Stimulated activated CD4-positive, alpha-beta T cell treated with anti-CD3 and anti-CD28 coated beads, Interleukin-4, amount 100 ng/mL, for 4 hours (primary cell): ENCODE measurements at regions not wholly inside any gene's neighbourhood (a gene's known extent, or its start where the extent isn't known, plus 50 kb on each side); places are given as distances from the start of the nearest gene placed in this dataset.
"Not testable (repeated sequence)": the region's sequence is repeated elsewhere in the genome, so short reads cannot be mapped to it uniquely, and the experiment has no call there.

Source experiments
- DNase-seq, 2 experiments: peaks; one replicate each; pipeline ENCODE4 v3.0.0-alpha.2; 2020

DNA sequence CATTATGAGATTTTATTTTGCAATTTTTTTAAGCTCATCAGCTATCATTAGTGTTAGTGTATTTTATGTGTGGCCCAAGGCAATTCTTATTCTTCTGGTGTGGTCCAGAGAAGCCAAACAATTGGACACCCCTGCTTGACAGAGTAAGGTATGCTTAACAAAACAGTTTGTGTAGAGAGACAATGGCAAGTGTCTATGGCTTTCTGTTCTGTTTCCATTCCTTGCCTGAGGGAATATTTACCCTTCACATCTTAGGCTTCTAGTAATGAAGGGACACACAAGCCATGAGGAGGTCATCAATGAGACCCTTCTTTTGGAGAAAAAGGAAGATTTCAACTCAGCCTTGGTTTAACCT lies 1278.4 kb upstream of the TENM4 start:
- no peak for DNase-seq

DNA sequence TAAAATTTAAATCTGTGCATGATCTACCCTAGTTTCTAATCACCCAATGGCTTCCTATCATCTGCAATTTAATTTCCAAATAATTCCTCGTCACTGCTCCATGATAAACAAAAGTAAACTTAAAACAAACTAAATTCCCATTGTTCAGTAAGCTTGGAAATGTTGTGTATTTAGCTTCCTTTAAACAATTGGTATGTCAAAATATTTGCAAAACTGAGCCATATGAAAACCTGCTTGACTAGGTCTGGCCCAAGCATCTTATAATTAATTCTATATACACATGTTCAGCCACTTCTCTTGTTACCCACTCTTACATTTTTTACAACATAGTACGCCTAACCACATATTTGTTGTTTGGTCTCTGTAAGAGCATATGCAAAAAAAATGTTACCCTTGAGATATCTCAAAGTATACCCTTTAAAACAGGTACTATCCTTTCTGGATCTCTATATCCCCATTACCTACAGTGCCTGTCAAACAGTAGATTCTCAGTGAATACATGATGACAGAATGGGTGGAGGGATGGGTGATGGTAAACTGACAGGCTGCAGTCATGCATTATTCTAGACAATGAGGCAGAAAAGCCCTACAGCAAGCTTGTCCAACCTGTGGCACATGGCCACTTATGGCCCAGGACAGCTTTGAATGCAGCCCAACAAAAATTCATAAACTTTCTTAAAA lies 1277.9 kb upstream of the TENM4 start:
- DNase-seq: no peak

DNA sequence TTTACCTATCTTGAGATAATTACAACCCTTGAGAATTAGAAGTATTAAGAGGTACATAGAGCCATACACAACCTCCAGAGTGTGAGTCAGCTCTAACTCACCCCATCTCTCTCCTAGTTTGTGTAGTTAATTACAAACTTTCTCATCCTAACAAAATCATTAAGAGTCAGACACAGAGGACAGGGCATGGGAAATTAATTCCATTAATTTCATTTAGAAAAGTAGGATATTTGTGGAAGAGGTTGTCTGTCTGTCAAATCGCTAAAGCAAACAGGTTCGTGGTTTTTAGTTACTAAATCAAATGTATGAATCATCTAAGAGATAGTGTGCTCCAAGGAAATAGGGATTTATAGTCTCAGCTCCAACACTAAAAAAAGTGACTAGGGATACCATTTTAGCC lies 1261.4 kb upstream of the TENM4 start:
- no peak for DNase-seq

DNA sequence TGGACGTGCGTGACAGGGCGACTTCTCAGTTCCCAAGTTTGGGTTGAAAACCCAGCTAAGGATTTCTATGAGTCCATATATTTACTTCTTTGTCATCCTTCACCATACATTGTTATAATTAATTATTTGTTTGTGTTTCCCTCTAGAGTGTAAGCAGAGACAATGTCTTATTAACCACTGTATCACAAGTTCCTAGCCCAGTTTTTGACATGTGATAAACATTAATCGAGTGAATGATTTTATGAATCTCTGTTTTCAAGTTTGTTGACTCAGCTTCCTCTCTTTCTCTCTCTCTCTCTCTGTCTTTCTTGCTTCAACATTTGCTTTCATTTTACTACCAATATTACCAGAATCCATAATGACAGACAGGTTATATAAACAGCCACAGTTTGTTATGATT lies 1259.6 kb upstream of the TENM4 start:
- DNase-seq: no peak

DNA sequence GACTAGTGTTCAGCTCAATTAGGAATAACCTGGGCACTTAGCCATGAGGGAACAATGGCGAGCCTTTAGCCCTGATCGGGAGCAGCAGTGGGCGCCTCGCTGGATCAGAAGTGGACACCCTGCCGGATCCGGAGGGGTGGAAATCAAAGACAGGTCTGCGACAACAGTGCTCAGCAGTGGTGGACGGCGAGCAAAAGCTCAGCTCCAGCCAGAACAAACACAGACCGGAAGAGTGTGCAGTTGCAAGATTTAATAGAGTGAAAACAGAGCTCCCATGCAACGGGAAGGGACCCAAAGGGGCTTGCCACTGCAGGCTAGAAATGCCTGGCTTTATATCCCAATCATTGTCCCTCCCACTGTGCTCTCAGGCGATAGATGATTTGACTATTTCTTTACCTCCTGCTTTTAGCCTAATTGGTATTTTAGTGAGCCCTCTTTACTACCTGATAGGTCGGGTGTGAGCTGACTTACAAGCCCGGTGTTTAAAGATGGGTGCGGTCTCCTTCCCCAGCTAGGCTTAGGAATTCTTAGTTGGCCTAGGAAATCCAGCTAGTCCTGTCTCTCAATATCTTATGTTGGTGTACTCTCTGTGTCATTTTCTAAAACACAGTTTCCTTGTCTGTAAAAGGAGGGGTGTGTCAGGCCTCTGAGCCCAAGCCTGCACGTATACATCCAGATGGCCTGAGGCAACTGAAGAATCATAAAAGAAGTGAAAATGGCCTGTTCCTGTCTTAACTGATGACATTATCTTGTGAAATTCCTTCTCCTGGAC lies 1258.8 kb upstream of the TENM4 start:
- not testable (repeated sequence) for DNase-seq

- no peak for DNase-seq
Observed at GRCh38 chr11:80698637-80699036, 1257.8 kb upstream of the TENM4 start.

GRCh38 chr11:80694385-80694784 lies 1253.6 kb upstream of the TENM4 start:
- no peak for DNase-seq

DNA sequence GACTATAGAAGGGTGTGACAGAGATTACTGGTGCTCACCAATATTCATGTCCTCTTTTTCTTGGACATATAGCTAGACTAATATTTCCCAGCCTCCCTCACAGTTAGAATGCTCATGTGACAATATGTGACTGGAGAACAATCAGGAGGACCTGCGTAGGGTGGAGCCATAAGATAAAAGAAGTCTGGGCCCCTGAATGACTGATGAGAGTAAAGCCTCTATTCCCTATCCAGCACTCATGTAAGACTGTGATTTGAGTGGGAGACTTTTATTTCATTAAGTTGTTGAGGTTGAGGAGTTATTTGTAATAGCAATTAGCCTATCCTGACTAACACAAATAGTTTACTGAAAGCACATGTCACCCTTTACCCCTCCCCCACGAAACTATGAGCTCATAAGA lies 1247.1 kb upstream of the TENM4 start:
- DNase-seq: no peak

DNA sequence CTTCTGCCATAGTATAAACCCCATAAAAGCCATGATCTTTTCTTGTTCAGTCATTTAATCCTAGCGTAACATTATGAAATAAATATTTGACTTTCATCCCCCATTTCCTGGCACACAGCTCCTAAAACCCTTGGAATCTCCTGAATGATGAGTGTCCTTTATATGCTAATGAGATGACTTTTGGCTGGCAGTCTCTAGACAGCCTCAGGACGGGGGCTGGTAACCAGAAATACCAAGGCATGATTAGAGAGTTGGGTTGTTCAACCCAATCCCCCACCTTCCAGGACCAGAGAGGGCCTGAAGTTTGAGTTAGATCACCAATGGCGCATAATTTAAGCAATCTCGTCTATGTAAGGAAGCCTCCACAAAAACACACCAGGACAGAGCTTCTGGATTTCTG lies 1246.1 kb upstream of the TENM4 start:
- DNase-seq: no peak

DNA sequence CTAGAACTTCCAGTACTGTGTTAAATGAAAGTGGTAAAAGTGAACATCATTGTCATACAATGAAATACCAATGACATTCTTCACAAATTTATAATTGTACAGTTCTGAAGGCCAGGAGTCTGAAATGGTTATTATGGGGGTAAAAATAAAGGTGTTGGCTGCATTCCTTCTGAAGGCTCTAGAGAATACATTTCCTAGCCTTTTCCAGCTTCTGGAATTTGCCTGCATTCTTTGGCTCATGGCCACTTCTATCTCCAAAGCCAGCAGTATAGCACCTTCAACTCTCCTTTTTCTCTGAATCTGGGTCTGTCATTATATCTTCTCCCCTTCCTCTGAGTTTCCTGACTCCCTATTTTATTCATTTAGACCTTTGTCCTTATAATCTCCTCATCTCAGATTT lies 1232.7 kb upstream of the TENM4 start:
- no peak for DNase-seq

- DNase-seq: no peak
Observed at GRCh38 chr11:80669620-80670019, 1228.8 kb upstream of the TENM4 start.

- DNase-seq: no peak
Observed at GRCh38 chr11:80668039-80668438, 1227.2 kb upstream of the TENM4 start.

DNA sequence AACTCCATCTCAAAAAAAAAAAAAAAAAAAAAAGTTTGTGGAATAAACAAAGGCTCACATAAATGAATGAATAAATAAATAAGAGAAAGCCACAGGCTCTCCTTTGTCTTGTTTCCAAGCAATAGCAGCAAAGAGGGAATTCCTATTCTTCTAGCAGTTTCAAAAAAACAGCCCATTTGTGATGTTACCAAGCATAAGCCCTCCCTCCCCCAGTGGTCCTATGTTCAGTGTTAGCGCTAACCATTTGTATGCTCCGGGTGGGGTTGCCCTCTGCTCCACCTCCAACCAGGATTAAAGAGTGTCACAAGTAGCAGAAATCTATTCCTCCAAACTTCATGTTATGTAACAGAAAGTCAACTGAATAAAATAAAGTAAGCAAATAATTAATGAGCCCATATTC lies 1215.0 kb upstream of the TENM4 start:
- no peak for DNase-seq

GRCh38 chr11:80650966-80651365 lies 1210.1 kb upstream of the TENM4 start:
- no peak for DNase-seq

DNA sequence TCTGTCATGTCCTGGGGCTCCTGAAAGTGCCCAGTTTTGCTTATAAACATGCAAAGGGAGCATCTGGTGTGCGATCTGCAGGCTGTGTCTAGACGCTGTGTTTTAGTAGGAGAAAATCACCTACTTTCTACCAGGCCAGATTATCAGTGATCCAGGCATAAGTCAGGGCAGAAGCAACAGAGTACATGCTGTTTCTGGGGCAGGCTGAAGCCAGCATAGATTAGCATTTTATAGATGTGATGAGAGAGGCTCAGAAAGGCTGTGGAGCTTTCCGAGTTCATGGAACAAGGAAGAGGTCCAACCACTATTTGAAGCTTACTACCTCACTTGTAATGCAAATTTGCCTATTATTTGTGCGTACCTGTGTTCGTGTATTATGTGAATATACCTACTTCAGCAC lies 1208.4 kb upstream of the TENM4 start:
- DNase-seq: no peak

DNA sequence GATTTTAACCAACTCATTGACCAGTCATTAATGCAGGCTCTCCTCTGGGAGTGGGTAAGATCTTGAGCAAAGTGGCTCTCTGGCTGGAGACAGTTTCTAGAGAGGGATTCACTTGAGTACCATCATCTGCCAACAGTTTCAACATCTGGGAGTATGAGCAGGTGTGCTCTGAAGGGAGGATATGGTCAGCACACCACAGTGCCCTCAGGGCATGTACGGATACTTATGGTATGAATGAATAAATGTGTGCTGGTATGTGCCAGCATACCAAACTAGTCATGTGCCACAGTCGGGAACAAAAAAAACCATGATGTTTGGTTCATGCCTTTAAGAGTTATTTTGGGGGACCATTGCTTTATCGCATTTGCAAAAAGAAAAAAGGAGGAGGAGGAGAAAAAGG lies 1197.5 kb upstream of the TENM4 start:
- DNase-seq: no peak

DNA sequence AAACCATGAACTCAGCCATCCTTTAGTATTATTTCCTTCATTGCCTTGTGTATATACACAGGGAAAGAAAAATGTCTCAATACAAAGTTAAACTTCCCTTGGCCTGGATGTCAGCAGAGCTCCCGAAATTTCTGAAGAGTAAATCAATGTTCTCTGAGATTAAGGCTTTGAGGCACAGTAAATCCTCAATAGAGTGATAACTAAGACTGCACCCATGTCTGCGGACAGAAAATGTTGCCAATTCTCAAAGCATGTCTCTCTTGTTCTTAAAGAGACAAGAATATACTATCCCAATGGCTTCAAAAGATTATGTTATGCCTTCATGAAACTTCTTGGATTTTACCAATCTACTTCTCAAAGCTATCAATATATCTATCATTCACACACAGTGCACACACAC lies 1196.7 kb upstream of the TENM4 start:
- no peak for DNase-seq

GRCh38 chr11:80636999-80637398 lies 1196.2 kb upstream of the TENM4 start:
- DNase-seq: no peak

DNA sequence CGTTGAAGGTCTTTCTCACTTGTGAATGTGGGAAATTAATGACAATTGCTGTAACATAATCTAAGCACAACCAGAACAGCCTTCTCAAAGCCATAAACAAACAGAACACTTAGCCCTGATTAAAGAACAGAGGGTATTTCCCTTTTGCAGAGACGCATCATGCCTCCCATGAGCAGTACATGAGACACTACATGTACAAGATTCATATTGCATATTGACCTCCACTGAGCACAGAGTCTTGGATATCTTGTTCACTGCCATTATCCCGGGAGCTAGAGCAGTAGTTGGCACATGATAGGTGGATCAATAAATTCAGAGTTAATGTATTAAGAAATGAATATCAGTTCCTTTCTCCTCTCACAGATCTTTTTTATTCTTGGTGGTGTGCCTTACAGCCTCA lies 1194.3 kb upstream of the TENM4 start:
- no peak for DNase-seq

DNA sequence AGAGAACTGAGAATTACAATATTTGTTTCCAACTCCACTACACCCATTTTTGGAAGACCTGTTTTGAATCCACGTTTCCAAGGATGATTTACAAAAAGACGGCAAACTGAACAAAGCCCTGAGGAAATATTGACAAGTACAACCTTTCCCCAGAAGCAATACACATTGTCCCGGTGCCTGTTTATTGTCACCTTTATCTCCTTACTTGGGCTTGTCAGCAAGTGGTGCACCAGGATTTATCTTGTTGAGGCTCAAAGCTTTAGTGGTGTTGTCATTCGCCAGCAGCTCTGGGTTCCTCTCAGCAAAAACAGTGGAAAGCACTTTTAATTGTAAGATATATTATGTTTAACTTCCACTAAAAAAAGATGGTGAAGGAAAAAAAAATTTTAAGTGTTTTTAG lies 1191.9 kb upstream of the TENM4 start:
- no peak for DNase-seq

DNA sequence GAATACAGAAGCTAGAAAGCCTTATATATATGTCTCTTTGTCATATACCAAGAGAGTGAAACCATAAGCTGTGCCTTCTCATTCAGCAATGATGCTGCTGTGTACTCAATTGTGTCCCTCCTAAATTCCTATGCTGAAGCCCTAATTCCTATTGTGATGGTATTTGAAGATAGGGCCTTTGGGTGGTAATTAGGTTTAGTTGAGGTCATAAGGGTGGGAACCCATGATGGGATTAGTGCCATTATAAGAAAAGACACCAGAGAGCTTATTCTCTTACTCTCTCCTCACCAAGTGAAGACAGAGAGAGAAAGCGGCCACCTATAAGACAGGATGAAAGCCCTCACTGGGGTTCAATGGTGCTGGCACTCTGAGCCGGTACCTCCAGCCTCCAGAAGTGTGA lies 1191.3 kb upstream of the TENM4 start:
- DNase-seq: no peak

GRCh38 chr11:80629466-80629865 lies 1188.6 kb upstream of the TENM4 start:
- no peak for DNase-seq

- no peak for DNase-seq
Observed at GRCh38 chr11:80627364-80627763, 1186.5 kb upstream of the TENM4 start.

- DNase-seq: no peak
Observed at GRCh38 chr11:80626721-80627120, 1185.9 kb upstream of the TENM4 start.

- no peak for DNase-seq
Observed at GRCh38 chr11:80625563-80625962, 1184.7 kb upstream of the TENM4 start.
